Amniotic stem cell (primary cell): ENCODE measurements at regions not wholly inside any gene's neighbourhood (a gene's known extent, or its start where the extent isn't known, plus 50 kb on each side); places are given as distances from the start of the nearest gene placed in this dataset.

Experiments used
- DNase-seq: peaks from one replicate; lab custom pipeline; 2025; lab: John Stamatoyannopoulos, UW

GRCh38 chr2:238963161-238963970 is 115.5 kb downstream of the TWIST2 start:
- DNase-seq: no peak

- DNase-seq: no peak
Measured at GRCh38 chr2:238963971-238964328, 116.1 kb downstream of the TWIST2 start.

- DNase-seq: no peak
Measured at GRCh38 chr2:238964544-238965067, 116.7 kb downstream of the TWIST2 start.

- no peak for DNase-seq
Measured at GRCh38 chr2:238965371-238966071, 117.6 kb downstream of the TWIST2 start.

GRCh38 chr2:238966072-238966937 is 118.4 kb downstream of the TWIST2 start:
- no peak for DNase-seq

- no peak for DNase-seq
Measured at GRCh38 chr2:238967031-238967977, 119.4 kb downstream of the TWIST2 start.

- DNase-seq: no peak
Measured at GRCh38 chr2:238967978-238968360, 120.1 kb downstream of the TWIST2 start.

- DNase-seq: no peak
Measured at GRCh38 chr2:238968616-238969384, 120.9 kb downstream of the TWIST2 start.

GRCh38 chr2:238969857-238970256 is 122.0 kb downstream of the TWIST2 start:
- no peak for DNase-seq

GRCh38 chr2:238970553-238971081 is 122.7 kb downstream of the TWIST2 start:
- no peak for DNase-seq

GRCh38 chr2:238971318-238972145 is 123.6 kb downstream of the TWIST2 start:
- DNase-seq: no peak

- DNase-seq: no peak
Measured at GRCh38 chr2:238972146-238972445, 124.2 kb downstream of the TWIST2 start.

GRCh38 chr2:238973038-238973739 is 125.3 kb downstream of the TWIST2 start:
- no peak for DNase-seq

GRCh38 chr2:238974081-238974480 is 126.2 kb downstream of the TWIST2 start:
- DNase-seq: peak; percentile 9

GRCh38 chr2:238974501-238975166 is 126.7 kb downstream of the TWIST2 start:
- DNase-seq: peak; percentile 35

- no peak for DNase-seq
Measured at GRCh38 chr2:238975408-238975807, 127.5 kb downstream of the TWIST2 start.

- DNase-seq: no peak
Measured at GRCh38 chr2:238978497-238978896, 130.6 kb downstream of the TWIST2 start.

GRCh38 chr2:238979636-238980035 is 131.8 kb downstream of the TWIST2 start:
- no peak for DNase-seq
